HG03354 (cell line): ENCODE measurements at regions not wholly inside any gene's neighbourhood (a gene's known extent, or its start where the extent isn't known, plus 50 kb on each side); places are given as distances from the start of the nearest gene placed in this dataset.

ENCODE experiments used
- ATAC-seq: cut with Tn5 transposase; IDR thresholded peaks from one replicate; pipeline ENCODE4 v1.9.1; 2021; ENCODE audit warnings: mild to moderate bottlenecking; ENCODE audit not compliant: unreplicated experiment, poor library complexity, severe bottlenecking

GRCh38 chr4:187019896-187020295 lies 296.2 kb upstream of the FAT1 start:
- ATAC-seq, result no peak

DNA sequence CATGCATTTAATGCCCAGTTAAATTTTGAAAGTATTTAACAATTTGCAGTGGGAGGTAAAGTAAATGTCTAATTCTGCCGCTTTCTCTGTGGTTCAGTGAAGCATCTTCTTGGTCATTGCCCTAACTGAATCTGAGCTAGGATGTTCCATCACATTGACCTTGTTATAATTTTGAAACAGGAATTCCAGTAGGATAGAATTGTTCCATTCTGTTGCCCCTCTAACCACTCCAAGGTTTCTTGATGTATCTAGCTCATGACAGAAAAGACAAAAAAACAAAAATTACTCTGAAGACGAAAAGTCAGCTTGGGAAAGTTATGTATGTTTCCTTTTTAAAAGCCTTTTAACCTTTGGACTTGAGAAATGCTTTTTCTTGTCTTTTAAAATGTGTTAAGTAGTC lies 297.0 kb upstream of the FAT1 start:
- no peak for ATAC-seq

DNA sequence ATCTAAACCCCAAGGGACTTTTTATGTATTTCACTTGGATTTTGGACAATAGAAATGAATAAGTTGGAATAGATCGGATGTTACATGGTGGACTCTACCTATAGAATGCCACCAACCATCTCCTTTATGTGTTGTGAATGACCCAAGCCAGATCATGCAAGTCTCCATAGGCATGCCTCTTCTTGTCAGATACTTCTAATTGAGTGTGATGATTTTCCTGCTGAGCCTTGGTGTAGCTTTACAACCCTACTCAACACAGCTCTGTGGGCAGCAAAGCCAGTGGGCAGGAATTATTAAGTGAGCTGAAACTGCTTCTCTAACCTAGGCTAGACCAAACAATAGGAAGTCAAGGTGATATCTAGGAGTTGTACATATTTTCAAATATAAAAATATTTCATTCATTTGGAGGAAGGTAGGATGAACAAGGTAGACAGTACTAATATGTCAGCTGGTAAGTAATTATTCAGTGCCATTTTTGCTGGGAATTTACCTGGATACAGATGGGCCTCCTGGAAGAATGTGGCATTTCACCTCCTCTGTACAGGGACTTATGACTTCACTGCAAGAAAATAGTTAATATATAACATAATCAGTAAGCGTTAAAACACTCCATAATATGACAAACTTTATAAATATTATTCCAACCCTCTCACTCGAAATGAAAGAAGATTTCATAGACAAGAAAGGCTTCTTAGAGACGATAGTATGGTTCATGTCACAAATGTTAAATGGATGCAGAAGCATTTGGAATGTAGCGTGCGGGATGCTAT lies 298.0 kb upstream of the FAT1 start:
- no peak for ATAC-seq

GRCh38 chr4:187027272-187027671 lies 303.6 kb upstream of the FAT1 start:
- no peak for ATAC-seq

DNA sequence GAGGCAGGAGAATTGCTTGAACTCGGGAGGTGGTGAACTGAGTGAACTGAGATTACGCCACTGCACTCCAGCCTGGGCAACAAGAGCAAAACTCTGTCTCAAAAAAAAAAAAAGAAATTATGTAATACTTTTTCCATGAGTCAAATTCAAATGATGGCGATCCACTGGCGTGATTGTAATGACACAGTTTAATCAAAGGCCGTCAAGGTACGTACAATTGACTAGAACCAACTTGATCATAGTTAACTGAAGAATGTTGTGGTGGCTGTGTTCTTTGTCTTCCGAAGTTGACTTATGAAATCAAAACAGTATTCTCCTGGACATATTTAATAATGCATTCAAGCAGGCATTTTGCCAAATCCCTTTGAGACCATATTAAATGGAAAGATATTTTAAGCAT lies 318.6 kb upstream of the FAT1 start:
- ATAC-seq, result no peak

- ATAC-seq, result no peak
Measured at GRCh38 chr4:187046471-187046870, 322.8 kb upstream of the FAT1 start.

- no peak for ATAC-seq
Measured at GRCh38 chr4:187059021-187059420, 335.4 kb upstream of the FAT1 start.

- no peak for ATAC-seq
Measured at GRCh38 chr4:187059895-187060294, 336.2 kb upstream of the FAT1 start.

- ATAC-seq, result no peak
Measured at GRCh38 chr4:187060551-187060950, 336.9 kb upstream of the FAT1 start.

GRCh38 chr4:187063251-187063650 lies 339.6 kb upstream of the FAT1 start:
- no peak for ATAC-seq

- ATAC-seq, result no peak
Measured at GRCh38 chr4:187064033-187064432, 340.4 kb upstream of the FAT1 start.

GRCh38 chr4:187065396-187065795 lies 341.7 kb upstream of the FAT1 start:
- ATAC-seq, result no peak

DNA sequence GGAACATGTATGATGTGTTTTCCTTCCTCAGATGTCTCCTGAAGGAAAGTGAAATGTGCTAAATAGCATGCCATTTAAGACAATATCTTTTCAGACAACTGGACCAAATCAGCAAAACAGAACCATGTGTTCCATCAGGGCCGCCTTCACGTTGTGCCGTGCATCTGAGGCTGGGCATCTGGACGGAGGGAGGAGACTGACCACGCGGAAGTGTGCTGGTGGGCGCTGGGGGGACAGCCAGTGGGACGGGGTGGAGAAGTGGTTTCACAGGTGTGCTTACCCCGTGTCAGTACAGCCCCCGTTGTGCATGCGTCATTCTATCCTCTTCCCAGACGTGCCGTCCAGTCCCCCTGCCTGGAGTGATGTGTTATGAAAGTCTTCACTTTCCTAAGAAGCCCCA lies 342.1 kb upstream of the FAT1 start:
- no peak for ATAC-seq

DNA sequence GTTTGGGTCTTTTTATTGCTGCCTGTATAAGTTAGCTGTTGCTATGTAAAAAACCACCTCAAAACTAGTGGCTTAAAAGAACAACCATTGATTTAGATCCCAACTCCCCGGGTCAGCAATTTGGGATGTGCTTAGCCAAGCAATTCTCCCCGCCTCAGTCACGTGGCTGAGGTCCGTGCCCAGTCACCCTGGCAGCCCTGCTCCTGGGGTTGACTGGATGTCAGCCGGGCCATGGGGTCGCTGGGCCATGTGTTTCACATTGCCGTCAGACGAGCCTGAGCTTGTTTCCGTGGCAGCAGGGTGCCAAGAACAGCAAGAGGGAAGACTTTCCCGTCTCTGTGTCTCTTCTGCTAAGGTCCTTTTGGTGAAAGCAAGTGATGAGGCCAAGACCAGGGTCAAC lies 345.7 kb upstream of the FAT1 start:
- ATAC-seq, result no peak

GRCh38 chr4:187070158-187070557 lies 346.5 kb upstream of the FAT1 start:
- ATAC-seq, result no peak

DNA sequence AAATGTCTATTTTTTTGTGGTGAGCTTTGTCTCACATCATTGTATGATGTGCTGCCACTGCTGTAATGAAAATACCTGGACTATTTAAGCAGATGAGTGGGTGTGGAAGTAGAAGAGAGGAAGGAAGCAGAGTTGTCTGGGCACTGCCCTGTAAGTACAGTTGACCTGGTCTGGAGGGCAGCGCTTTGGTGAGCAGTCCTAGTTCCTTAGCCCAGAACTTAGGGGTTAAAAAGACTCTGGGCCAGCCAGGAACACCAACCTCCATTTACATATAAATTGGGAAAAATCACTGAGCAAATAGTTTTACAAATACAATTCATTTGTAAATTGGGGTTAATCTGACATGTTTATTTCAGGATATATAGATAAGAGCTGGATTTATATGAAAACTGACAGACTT lies 347.1 kb upstream of the FAT1 start:
- no peak for ATAC-seq

GRCh38 chr4:187071946-187072600 lies 348.4 kb upstream of the FAT1 start:
- ATAC-seq, result no peak

DNA sequence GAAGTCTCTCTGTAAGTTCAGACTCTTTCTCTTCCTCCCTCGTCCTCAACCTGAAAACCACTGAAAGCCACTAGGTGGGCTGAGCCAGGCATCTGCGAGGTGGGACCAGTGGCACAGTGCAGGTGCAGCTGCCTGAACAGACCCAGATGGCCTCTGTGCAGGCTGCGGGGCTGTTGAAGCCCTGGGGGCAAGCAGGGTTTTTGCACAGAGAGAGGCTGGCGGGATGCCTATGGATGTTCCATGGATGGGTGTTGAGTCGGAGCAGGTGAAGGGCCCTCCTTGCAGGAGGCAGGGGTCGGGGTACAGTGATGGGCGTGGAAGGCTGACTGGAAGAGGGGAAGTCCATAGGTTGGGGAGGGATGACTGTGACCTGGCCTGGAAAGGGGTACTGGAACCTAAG lies 350.2 kb upstream of the FAT1 start:
- no peak for ATAC-seq

DNA sequence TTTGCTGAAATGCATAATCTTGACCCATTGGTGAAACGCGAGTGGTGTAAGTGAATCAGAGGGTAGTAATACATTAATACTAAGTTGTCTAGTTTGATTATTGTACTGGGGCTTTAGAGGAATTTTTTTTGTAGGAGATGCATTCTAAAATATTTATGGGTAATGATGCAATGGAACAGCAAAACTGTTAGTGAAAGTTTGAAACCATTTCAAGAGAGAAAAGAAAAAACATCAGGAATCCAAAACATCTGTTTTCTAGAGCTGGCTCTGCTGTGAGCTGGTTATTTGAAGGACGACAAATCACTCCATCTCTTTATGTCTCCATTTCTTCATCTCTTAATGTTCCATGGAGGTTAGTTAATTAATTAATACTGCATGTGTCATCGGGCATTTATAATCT lies 351.9 kb upstream of the FAT1 start:
- no peak for ATAC-seq

DNA sequence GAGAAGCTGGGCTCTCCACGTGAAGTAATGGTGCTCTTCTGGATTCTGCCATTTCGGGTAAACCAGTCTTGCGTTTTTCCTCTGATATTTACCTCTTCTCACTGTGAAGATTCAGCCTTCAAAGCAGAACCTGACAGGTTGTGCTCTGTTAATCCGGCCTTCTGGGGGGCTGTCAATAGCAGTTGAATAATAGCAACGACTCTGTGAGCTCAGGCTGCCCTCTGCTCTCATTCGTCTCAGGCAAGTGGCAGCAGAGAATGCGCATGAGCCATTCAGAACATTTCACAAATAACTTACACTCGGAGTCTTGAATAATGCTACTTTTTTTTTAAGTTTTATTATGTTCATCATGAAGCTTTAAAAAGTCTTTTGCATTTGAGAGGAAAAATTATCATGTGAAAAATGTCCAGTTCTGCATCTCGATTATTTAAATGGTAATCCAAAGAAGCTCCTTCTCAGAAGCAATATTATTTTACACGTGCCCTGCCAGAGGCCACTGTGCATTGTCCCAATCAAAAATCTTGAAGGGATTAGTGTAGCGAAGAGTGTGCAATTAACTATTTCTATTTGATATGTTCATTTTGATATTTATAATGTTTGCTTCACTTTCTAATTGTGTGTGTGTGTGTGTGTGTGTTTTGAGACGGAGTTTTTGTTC lies 354.2 kb upstream of the FAT1 start:
- ATAC-seq, result no peak

GRCh38 chr4:187084701-187085100 lies 361.0 kb upstream of the FAT1 start:
- no peak for ATAC-seq
